Hepatocyte (in vitro differentiated cells): ENCODE measurements at regions not wholly inside any gene's neighbourhood (a gene's known extent, or its start where the extent isn't known, plus 50 kb on each side); places are given as distances from the start of the nearest gene placed in this dataset.

Experiments
- CTCF ChIP-seq: fragments of 200-600 bp; sonication (generic); IDR thresholded peaks from 2 replicates; pipeline ENCODE4 v1.5.1; 2016; ENCODE audit warnings: antibody characterized with exemption, mild to moderate bottlenecking; ENCODE audit not compliant: poor library complexity
- EZH2 ChIP-seq: fragments of 200-600 bp; sonication (generic); IDR thresholded peaks from 2 replicates; pipeline ENCODE4 v1.6.1; 2016; ENCODE audit warnings: antibody characterized with exemption, mild to moderate bottlenecking, borderline replicate concordance
- EZH2phosphoT487 ChIP-seq: fragments of 200-600 bp; sonication (generic); IDR thresholded peaks from one replicate; pipeline ENCODE4 v1.6.1; 2018; ENCODE audit warnings: antibody characterized with exemption, mild to moderate bottlenecking, low read depth, moderate library complexity; ENCODE audit not compliant: unreplicated experiment, severe bottlenecking

GRCh38 chr13:78909276-78909675 lies 250.3 kb upstream of the OBI1 start:
- no peak for TF ChIP-seq CTCF
- TF ChIP-seq EZH2phosphoT487: no peak
- no peak for TF ChIP-seq EZH2
